SU-DHL-6 (cell line): ENCODE measurements at regions not wholly inside any gene's neighbourhood (a gene's known extent, or its start where the extent isn't known, plus 50 kb on each side); places are given as distances from the start of the nearest gene placed in this dataset.

Experiments used
- H2AFZ ChIP-seq: fragments of 200-600 bp; sonication (generic); 2 replicates; pipeline ENCODE4 v1.6.1; 2014; ENCODE audit warnings: low read depth, mild to moderate bottlenecking, moderate library complexity, mixed read lengths, antibody characterized with exemption, low read length; ENCODE audit not compliant: severe bottlenecking
- H3F3A ChIP-seq: fragments of 200-600 bp; shearing (Covaris generic); 2 replicates; pipeline ENCODE4 v1.6.0; 2016; ENCODE audit warnings: antibody characterized with exemption, mild to moderate bottlenecking; ENCODE audit not compliant: insufficient read depth
- H3K27ac ChIP-seq: fragments of 200-600 bp; sonication (generic); 2 replicates; pipeline ENCODE4 v1.5.1; 2016; ENCODE audit warnings: low read depth, mild to moderate bottlenecking, low read length, moderate library complexity, mixed read lengths
- H3K27me3 ChIP-seq: fragments of 200-600 bp; sonication (generic), shearing (Covaris generic); 2 replicates; pipeline ENCODE4 v1.6.0; 2014; ENCODE audit warnings: mild to moderate bottlenecking, low read length
- H3K36me3 ChIP-seq: fragments of 200-600 bp; sonication (generic); 2 replicates; pipeline ENCODE4 v1.6.1; 2014; ENCODE audit warnings: mild to moderate bottlenecking, low read length, mixed read lengths
- H3K4me2 ChIP-seq: fragments of 300-600, 200-600 bp; shearing (Covaris generic), sonication (generic); 2 replicates; pipeline ENCODE4 v1.6.0; 2014; ENCODE audit warnings: low read length, low read depth, mild to moderate bottlenecking; ENCODE audit not compliant: poor library complexity, severe bottlenecking
- H3K4me3 ChIP-seq: fragments of 200-600 bp; sonication (generic); 2 replicates; pipeline ENCODE4 v1.5.1; 2014; ENCODE audit warnings: antibody characterized with exemption, low read length, mild to moderate bottlenecking, mixed read lengths; ENCODE audit not compliant: insufficient read depth, poor library complexity, severe bottlenecking
- H3K79me2 ChIP-seq: fragments of 200-600 bp; sonication (generic); 2 replicates; pipeline ENCODE4 v1.6.1; 2014; ENCODE audit warnings: mild to moderate bottlenecking, low read length, moderate library complexity; ENCODE audit not compliant: insufficient read depth
- H3K9ac ChIP-seq: fragments of 200-600 bp; sonication (generic); 2 replicates; pipeline ENCODE4 v1.7.0; 2014; ENCODE audit warnings: mild to moderate bottlenecking, low read length
- H3K9me2 ChIP-seq: fragments of 200-600 bp; sonication (generic); replicated peaks from 2 replicates; pipeline ENCODE4 v1.6.1; 2014; ENCODE audit warnings: low read length; ENCODE audit not compliant: insufficient read depth
- H3K9me3 ChIP-seq: fragments of 200-600 bp; sonication (generic); 2 replicates; pipeline ENCODE4 v1.6.1; 2014; ENCODE audit warnings: low read length, mixed read lengths; ENCODE audit not compliant: insufficient read depth
- H4K20me1 ChIP-seq: fragments of 200-600 bp; sonication (generic); 2 replicates; pipeline ENCODE4 v1.6.1; 2014; ENCODE audit warnings: low read depth, mild to moderate bottlenecking, antibody characterized with exemption, low read length, moderate library complexity, mixed read lengths
- CTCF ChIP-seq: fragments of 200-600 bp; sonication (generic); IDR thresholded peaks from one replicate; pipeline ENCODE4 v1.5.1; 2017; ENCODE audit warnings: antibody characterized with exemption, mild to moderate bottlenecking, low read length, moderate library complexity; ENCODE audit not compliant: insufficient read depth, poor library complexity, severe bottlenecking
- EZH2phosphoT487 ChIP-seq: fragments of 200-600 bp; sonication (generic), shearing (Covaris generic); conservative IDR thresholded peaks from 2 replicates; pipeline ENCODE4 v1.6.1; 2018; ENCODE audit warnings: mild to moderate bottlenecking, antibody characterized with exemption, low read length, moderate library complexity, mixed read lengths

GRCh38 chr18:78519394-78520062 lies 460.1 kb upstream of the SALL3 start:
- Histone ChIP-seq H3K9ac (no peak overlapping the region), H3K4me3 (no peak overlapping the region), H3K4me2 (no peak overlapping the region), H3F3A (no peaks in the 10 kb centered on the region), H3K79me2 (no peaks in the 10 kb centered on the region), H3K27ac (no peak overlapping the region), H3K27me3 (no peaks in the 10 kb centered on the region), H3K9me2 (no peaks in the 10 kb centered on the region), H4K20me1 (no peaks in the 10 kb centered on the region), H3K36me3 (no peaks in the 10 kb centered on the region), H3K9me3 (no peaks in the 10 kb centered on the region), H2AFZ (no peak overlapping the region)
- TF ChIP-seq EZH2phosphoT487: no peak
- no peak for TF ChIP-seq CTCF

- no peak overlapping the region for H3K4me2 ChIP-seq
- no peak overlapping the region for H3K9ac ChIP-seq
- H3K4me3 ChIP-seq: no peak overlapping the region
- no peaks in the 10 kb centered on the region for H3K36me3 ChIP-seq
- no peak overlapping the region for H3K27ac ChIP-seq
- H2AFZ ChIP-seq: no peak overlapping the region
- H3F3A ChIP-seq: no peaks in the 10 kb centered on the region
- no peaks in the 10 kb centered on the region for H3K9me2 ChIP-seq
- no peaks in the 10 kb centered on the region for H3K9me3 ChIP-seq
- no peaks in the 10 kb centered on the region for H4K20me1 ChIP-seq
- H3K27me3 ChIP-seq: no peaks in the 10 kb centered on the region
- TF ChIP-seq CTCF: no peak
- TF ChIP-seq EZH2phosphoT487: no peak
- no peaks in the 10 kb centered on the region for H3K79me2 ChIP-seq
These were observed 458.5 kb upstream of the SALL3 start for GRCh38 chr18:78521136-78521535.

GRCh38 chr18:78521744-78522143 lies 457.9 kb upstream of the SALL3 start:
- Histone ChIP-seq H3K36me3 (no peaks in the 10 kb centered on the region), H3K9me2 (no peaks in the 10 kb centered on the region), H3K4me2 (no peak overlapping the region), H3F3A (no peaks in the 10 kb centered on the region), H3K9me3 (no peaks in the 10 kb centered on the region), H3K79me2 (no peaks in the 10 kb centered on the region), H4K20me1 (no peaks in the 10 kb centered on the region), H3K27me3 (no peaks in the 10 kb centered on the region), H3K9ac (no peak overlapping the region), H3K27ac (no peak overlapping the region), H3K4me3 (no peak overlapping the region), H2AFZ (no peak overlapping the region)
- TF ChIP-seq CTCF: no peak
- TF ChIP-seq EZH2phosphoT487: no peak
